ENCODE measurements at regions not wholly inside any gene's neighbourhood (a gene's known extent, or its start where the extent isn't known, plus 50 kb on each side); places are given as distances from the start of the nearest gene placed in this dataset.
"Not testable (repeated sequence)": the region's sequence is repeated elsewhere in the genome, so short reads cannot be mapped to it uniquely, and the experiment has no call there.

DNA sequence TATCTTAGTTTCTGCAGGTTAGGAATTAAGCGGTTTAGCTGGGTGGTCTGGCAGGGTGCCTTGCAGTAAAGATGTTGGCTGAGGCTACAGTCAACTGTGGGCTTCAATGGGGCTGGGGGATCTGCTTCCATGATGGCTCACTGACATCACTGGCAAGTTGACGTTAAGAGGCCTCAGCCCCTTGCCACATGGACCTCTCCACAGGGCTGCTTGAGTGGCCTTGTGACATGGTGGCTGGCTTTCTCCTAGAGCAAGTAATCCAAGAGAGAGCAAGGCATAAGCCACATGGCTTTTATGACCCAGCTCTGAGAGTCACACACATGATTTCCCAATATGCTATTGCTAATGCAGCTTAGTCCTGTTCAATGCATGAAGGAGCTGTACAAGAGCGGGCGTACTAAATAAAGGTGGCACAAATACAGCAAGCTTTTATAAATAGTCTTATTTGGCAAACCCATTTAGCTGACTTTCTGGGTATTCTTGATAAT lies 109.1 kb downstream of the SEPTIN7 start:
- no peak for DNase-seq

DNA sequence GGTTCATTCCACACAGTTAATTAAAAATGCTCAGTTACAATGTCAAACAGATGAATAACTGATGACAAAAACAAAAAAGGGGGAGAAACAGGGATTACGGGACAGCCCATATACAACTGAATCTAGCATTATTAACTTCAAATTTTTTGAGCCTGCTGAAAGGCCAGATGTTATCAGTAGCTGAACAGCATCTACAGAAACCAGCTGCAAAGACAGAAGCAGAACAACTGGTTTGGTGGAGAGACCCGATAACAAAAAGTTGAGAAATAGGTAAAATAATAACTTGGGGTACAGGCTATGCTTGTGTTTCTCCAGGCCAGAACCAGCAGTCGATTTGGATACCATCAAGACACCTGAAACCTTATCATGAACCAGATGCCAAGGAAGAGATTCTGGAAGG lies 109.8 kb downstream of the SEPTIN7 start:
- not testable (repeated sequence) for DNase-seq

DNA sequence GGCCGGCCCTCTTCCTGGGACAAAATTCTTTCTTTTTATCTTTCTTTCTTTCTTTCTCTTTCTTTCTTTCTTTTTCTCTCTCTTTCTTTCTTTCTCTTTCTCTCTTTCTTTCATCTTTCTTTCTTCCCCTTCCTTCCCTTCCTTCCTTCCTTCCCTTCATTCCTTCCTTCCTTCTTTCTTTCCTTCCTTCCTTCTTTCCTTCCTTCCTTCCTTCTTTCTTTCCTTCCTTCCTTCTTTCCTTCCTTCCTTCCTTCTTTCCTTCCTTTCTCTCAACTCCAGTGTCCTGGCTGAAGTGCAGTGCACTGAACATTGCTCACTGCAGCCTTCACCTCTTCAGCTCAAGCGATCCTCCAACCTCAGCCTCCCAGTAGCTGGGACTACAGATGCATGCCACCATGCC lies 112.5 kb downstream of the SEPTIN7 start:
- not testable (repeated sequence) for DNase-seq

DNA sequence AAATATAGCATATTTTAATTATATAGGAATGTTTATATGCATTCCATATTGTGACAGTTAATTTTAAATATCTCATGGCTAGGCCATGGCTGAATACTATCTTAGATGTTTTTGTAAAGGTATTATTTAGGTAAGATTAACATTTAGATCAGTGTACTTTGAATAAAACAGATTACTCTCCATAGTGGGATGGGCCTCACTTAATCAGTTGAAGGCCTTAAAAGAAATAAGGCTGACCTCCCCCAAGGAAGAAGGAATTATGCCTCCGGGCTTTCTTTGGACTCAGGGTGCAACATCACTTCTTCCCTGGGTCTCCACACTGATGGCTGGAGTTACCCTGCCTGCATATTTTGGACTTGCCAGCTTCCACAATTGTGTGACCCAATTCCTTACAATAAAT lies 113.4 kb downstream of the SEPTIN7 start:
- DNase-seq = not testable (repeated sequence)

DNA sequence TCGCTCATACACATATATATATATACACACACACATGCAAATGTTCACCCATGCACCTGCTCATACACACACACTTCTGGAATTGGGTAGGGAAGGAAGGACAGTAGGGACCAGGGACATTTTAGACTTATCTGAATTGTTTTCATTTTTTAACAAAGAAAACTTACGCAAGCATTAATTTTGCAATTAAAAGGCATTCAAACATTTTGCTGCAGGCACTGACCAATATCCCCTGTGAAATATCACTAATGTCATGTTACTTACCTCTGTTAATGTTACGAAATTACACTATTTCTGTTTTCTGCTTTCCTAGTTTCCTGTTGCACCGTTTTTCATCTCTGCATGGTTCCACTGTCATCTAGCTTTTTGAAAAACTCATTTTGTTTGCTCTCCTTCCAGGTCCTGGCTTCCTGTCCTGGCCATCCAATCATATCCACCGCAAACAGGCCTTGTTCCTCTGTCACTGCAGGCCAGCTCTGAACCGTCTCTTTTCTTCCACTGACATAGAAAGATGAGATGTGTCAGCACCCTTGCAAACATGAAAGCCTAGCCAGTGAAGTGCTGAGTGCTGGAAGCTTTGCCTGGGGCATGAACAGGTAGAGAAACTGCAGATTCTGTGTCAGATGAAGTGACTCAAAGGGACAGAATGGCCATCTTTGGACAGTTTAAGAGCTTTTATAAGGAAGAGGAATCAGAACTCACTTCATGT lies 114.5 kb downstream of the SEPTIN7 start:
- DNase-seq = not testable (repeated sequence)

DNA sequence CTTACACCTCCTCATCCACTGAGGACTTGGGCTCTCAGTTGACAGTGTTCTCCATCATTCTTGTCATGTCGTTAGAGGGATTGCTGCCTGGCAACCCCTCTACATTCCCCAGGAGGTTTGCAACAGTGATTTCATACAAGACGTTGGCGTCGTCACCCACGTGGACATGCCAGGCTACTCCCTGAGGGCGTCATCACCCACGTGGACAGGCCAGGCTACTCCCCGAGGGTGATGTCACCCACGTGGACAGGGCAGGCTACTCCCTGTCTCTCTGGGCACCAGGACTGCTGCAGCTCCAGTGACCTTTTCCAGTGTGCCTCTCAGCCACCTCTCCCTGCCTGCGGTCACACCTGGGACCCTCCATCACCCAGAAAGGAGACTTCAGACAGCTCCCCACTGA lies 117.4 kb downstream of the SEPTIN7 start:
- not testable (repeated sequence) for DNase-seq

DNA sequence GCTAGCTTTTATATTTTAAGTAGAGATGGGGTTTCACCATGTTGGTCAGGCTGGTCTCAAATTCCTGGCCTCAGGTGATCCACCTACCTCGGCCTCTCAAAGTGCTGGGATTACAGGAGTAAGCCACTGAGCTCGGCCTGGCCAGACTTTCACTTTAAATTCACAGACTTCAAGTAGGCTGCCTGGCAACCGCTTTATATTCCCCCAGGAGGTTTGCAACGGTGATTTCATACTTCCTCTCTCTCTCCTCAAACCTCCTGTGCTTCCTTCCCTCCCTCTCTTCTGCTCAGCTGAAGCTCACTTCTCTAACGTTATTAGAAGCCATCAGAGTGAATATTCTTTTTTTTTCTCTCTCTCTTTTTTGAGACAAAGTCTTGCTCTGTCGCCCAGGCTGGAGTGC lies 118.8 kb downstream of the SEPTIN7 start:
- DNase-seq = peak in 1 of 3 donors; percentile 33

DNA sequence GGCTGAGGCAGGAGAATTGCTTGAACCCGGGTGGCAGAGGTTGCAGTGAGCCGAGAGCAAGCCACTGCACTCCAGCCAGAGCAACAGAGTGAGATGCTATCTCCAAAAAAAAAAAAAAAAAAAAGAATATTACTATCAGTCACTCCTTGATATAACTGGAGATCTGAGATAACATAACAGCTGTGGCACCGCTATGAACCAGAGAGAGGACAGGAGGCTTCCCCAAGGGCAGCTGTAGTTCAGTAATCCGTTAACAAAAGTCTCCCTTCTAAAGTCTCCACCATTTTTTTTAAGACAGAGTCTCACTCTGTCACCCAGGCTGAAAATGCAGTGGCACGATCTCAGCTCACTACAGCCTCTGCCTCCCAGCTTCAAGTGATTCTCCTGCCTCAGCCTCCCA lies 120.5 kb downstream of the SEPTIN7 start:
- DNase-seq = not testable (repeated sequence)

DNA sequence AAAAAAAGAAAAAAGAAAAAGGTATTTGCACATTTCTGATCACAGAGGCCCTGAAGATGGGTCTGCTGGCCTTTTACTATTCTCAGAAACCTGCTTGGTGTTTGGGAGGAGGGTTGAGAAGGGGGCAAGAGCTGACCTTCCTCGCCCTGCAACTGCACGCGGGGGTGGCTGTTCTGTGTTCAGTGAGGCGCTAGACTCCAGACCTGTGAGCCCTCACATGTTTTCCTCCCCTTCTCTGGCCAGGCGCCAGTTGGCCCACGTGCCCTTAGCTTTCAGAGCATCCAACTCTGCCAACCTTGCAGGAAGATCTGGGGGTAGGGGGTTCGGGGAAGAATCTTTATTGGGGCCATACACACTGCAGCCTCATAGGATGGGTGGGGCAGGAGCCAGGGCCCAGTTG lies 123.8 kb downstream of the SEPTIN7 start:
- not testable (repeated sequence) for DNase-seq

DNA sequence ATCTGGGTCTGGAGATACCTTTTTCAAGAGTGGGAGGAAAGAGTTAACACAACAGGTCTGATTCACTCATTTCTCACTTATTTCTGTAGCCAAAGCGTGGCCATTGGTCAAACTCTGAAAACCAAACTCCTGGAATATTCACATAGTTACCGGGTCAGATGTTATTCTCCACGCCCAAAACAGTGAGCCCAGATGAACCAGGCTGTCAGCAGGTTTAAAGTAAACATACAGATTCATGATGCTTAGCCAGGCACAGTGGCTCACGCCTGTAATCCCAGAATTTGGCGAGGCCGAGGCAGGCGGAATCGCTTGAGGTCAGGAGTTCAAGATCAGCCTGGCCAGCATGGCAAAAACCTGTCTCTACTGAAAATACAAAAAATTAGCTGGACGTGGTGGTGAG lies 126.1 kb downstream of the SEPTIN7 start:
- DNase-seq = not testable (repeated sequence)

DNA sequence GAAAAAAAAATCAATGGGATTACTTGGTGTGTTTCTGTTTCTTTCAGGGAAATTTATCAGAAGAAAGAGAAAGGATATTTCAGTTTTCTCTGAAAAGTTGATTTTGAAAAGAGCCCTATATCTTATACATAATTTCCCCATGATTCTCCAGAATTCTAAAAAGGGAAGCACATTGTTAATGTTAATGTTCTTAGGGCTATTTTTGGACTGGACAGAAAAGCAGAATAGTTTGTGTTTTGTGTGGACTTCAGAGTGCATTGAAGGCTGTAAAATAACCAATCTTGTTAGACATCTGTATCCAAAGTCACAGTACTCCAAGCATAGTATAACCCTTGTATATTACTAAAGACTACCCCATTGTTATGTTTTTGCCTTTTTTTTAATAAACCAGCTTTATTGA lies 130.3 kb downstream of the SEPTIN7 start:
- DNase-seq = not testable (repeated sequence)

DNA sequence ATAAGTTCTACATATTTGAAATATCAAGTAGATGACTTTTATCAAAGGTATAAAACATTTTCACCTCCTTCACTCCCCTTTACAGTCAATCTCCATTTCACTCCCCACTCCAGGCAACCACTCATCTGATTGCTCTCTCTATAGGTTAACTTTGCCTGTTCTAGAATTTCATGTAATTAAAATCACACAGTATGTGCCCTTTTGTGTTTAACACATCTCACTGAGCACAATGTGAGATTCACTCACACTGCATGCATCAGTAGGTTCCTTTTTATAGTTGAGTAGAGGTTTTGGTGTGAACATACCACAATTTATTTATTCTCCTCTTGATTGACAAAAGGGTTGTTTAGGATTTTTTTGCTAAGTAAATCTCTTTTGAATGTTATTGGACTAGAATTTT lies 130.7 kb downstream of the SEPTIN7 start:
- DNase-seq = not testable (repeated sequence)

DNA sequence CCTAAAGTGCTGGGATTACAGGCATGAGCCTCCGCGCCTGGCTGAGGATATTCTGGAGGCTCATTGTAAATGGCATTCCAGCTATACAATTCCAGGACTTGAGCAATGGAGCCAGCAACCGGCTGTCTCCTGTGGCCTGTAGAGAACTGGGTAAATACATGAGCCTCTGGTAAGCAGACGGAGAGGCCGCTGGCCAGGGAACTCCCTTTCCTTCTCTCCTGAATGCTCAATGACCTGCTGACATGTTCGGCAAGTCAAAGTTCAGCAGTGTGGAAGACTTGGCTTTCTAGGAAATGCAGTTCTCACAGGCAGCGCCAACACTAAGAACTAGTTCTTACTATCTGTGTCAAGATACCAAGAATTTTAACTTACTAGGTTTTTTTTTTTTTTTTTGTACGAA lies 139.8 kb downstream of the SEPTIN7 start:
- not testable (repeated sequence) for DNase-seq

DNA sequence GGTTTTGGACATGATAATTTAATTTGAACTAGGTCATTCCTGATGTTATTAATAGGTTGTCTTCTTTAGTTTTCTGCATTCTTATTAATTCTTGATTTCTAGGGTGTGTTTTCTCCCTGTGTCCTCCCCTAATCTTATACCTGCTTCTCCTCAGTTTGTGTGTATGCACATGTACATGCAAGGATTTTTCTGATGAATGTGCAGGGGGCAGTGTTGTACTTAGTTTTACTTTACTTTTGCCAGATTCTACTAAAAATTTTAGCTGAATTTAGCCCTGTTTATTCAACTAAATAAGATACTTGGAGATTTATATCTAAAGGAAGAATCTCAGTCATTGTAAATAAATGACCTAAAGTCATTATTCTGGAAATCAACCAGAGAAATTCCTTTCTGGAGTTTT lies 144.8 kb downstream of the SEPTIN7 start:
- DNase-seq = peak in 1 of 3 donors; percentile 15

DNA sequence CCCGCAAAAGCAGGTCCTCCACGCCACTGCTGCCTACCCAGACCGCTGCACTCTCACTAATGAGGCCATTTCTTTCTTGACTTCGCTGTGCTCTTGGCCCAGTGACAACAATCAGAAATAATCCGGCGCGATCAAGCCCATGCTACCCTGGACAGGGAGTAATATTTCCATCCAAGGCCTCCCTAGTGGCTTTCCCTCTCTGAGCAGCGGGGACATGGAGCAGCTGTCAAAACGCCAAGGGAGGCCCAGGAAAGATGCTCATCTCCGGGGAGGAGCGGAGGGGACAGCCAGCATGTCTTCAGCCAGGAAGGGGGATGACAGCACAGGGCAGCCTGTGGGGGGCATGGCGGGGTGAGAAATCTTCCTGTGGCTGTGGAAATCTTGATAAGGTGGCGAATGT lies 154.9 kb downstream of the SEPTIN7 start:
- DNase-seq = peak in 1 of 3 donors; percentile 21

DNA sequence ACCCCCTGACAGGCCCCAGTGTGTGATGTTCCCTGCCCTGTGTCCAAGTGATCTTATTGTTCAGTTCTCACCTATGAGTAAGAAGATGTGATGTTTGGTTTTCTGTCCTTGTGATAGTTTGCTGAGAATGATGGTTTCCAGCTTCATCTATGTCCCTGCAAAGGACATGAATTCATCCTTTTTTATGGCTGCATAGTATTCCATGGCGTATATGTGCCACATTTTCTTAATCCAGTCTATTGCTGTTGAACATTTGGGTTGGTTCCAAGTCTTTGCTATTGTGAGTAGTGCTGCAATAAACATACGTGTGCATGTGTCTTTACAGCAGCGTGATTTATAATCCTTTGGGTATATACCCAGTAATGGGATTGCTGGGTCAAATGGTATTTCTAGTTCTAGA lies 156.1 kb downstream of the SEPTIN7 start:
- not testable (repeated sequence) for DNase-seq

DNA sequence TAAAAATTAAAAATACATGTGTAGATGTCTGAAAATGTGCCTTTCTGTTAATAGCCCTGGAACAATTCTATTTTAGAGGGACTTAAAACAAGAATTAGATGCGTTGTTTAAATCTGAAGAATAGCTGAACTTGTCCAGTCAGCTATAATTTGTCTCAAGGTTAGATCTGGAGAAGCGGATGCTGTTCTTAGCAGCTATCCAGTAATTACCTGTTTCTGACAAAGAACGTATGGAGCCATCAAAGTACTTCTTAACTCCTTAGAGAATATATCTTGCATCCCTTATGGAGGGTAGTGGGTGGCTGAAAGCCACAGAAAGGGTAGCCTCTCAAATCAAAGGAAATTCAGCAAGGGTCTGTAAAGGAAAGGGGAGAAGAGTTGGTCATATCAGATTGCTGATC lies 160.4 kb downstream of the SEPTIN7 start:
- not testable (repeated sequence) for DNase-seq

DNA sequence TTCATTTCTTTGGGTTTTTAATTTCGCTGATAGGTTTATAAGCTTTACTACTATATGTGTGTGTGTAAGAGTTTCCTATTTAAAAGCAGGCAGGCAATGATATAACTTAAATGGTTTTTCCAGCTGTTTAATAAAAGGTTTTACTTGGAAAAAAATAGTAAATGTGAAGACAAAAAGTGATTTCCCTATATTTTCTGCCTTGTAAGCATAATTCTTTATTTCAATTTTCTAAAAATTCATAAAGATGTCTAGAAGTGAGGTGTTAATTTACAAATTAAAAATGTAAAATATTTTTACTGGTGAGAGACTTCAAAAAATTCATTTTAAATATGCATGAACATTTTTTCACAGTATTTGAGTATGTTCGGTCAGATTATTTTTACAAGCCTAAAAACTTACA lies 161.8 kb downstream of the SEPTIN7 start:
- not testable (repeated sequence) for DNase-seq

DNA sequence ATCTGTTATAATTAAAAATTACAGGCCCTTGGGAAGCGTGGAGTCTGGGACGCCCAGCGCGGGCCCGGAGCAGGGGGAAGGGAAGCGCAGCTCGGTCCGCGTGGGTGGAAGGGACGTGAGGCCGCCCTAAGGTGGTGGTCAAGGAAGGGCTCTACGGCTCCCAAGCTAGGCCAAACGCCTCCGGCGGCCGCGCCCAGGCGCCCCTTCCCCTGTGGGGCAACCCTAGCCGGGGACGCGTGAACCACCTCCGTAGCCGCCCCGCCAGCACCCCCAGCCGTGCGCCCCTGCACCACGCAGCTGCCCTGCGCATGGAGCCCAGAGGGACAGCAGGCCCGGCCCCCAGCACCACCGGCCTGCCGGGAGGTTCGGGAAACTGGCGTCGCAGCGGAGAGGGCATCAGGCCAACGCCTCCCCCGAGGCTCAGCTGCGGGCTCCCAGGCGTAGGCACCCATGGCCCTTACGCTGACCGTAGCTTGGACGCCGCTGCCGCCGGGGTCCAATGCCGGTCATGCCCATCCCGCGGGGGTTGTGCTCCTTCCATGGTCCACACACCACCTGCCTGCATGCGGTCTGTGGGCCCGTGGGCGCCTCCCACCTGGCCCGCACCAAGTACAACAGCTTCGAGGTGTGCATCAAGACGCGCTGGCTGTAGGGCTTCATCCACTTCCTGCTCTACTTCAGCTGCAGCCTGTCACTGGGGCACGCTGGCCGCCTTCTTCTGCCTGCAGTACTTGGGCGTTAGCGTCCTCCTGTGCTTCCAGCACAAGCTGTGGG lies 166.7 kb downstream of the SEPTIN7 start:
- DNase-seq = no peak

DNA sequence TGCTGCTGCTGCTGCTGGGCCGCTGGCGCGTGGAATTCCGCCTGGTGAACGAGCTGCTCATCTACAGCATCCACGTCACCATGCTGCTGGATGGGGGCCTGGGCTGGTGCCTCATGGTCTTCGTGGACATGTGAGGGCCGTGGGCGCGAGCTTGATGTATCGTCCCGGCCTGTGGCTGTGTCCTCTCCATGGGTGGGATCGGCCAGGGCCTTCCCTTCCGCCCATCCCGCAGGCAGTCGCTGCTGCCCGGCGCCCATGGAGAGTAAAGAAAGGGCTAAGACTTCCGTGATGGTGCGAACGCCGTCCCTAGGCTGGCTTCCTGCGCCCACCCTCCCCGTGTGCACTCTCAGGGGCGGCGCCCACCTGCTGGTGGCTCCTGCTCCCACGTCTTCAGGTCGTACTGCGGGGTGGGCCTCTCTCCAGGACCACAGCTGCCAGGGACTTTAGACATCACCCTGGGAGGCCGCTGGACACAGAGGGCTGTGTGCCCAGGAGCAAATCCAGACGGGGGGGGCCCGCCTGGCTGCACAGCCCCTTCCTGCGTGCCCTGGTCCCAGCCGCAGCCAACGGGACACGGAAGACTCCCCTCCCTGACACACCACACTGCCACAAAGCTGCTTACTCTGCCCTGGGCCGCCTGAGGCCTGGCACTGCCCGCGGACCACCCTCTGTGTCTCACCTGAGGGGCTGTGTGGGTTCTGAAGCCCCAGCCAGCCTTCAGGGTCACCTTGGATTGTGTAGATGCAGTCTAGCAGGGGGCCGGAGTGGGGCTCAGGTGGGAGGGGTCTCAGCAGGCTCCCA lies 167.5 kb downstream of the SEPTIN7 start:
- DNase-seq = no peak

DNA sequence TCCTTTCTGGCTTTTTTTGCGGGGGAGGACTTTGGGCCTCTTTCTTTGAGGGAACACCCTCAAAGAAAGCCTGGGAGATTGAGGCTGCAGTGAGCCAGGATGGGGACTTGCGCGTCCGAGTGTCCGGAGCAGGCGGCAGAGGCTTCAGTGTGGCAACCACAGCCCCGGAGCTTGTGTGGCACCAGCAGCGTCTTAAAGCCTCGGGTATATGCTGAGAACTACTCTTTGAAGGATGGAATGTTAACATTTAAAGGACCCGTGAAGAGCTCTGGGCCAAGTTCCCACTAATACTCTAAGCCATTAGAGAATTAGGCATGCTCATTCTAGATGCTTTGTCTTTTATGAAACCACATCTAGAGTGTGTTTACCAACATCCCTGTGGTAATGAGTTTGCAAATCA lies 168.2 kb downstream of the SEPTIN7 start:
- DNase-seq = peak in 1 of 3 donors; percentile 25

DNA sequence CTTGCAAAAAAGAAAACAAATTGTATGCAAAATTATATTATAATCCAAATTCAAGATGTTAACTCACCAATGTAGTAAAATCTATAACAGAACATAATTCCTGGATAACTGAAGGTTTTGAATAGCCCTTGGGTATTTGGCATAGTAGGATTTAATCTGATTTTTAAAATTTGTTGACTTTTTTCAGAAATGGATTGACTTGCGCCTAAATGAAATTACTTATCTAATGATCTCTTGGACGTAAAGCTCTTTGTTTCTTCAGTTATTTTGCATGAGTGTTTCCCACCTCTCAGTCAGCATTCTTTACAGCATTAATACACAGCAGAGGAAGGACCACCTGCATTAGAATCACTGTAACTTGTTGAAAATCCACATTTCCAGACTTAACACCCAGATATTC lies 169.6 kb downstream of the SEPTIN7 start:
- DNase-seq = no peak
